ENCODE measurements at regions not wholly inside any gene's neighbourhood (a gene's known extent, or its start where the extent isn't known, plus 50 kb on each side); places are given as distances from the start of the nearest gene placed in this dataset.
A peak's percentile ranks its signal among the peaks of the same experiment; 100 is the strongest.

- no peak overlapping the region for H3K27ac ChIP-seq (ENCODE audit: low read length)
- peaks cover 8% of the 10 kb centered on the region for H3K4me1 ChIP-seq (ENCODE audit: control insufficient read depth, insufficient read depth, low read length)
- H3K4me3 ChIP-seq (ENCODE audit: low read length) = no peak overlapping the region
- H3K9me3 ChIP-seq (ENCODE audit: control insufficient read depth, low read depth, low read length) = no peaks in the 10 kb centered on the region
- H3K27me3 ChIP-seq (ENCODE audit: control insufficient read depth, insufficient read depth, low read length) = peaks cover 6% of the 10 kb centered on the region
- no peak for DNase-seq
- H3K36me3 ChIP-seq (ENCODE audit: control insufficient read depth, insufficient read depth, low read length) = no peaks in the 10 kb centered on the region
- WGBS (ENCODE audit: insufficient coverage, low lambda C conversion rate) = 84% methylated on average over 3 of the region's 4 CpGs
Measured at GRCh38 chr3:107239703-107240102, 137.5 kb upstream of the CCDC54 start.

GRCh38 chr3:107240183-107241091 lies 136.8 kb upstream of the CCDC54 start:
- Histone ChIP-seq H3K4me3 (ENCODE audit: low read length) (peak overlapping the region; percentile 71), H3K36me3 (ENCODE audit: control insufficient read depth, insufficient read depth, low read length) (no peaks in the 10 kb centered on the region), H3K9me3 (ENCODE audit: control insufficient read depth, low read depth, low read length) (no peaks in the 10 kb centered on the region), H3K27ac (ENCODE audit: low read length) (peak overlapping the region; percentile 21), H3K4me1 (ENCODE audit: control insufficient read depth, insufficient read depth, low read length) (peaks cover 8% of the 10 kb centered on the region), H3K27me3 (ENCODE audit: control insufficient read depth, insufficient read depth, low read length) (peaks cover 6% of the 10 kb centered on the region)
- no CpG with 5 or more reads among the region's 59 CpGs for WGBS (ENCODE audit: insufficient coverage, low lambda C conversion rate)
- DNase-seq = peak; percentile 59 to 67

GRCh38 chr3:107241217-107241616 lies 136.0 kb upstream of the CCDC54 start:
- Histone ChIP-seq H3K4me1 (ENCODE audit: control insufficient read depth, insufficient read depth, low read length) (peaks cover 8% of the 10 kb centered on the region), H3K27me3 (ENCODE audit: control insufficient read depth, insufficient read depth, low read length) (peaks cover 6% of the 10 kb centered on the region), H3K27ac (ENCODE audit: low read length) (no peak overlapping the region), H3K36me3 (ENCODE audit: control insufficient read depth, insufficient read depth, low read length) (no peaks in the 10 kb centered on the region), H3K9me3 (ENCODE audit: control insufficient read depth, low read depth, low read length) (no peaks in the 10 kb centered on the region), H3K4me3 (ENCODE audit: low read length) (peak overlapping the region; percentile 71)
- DNase-seq = peak in 1 of 2 donors; percentile 38
- no CpG with 5 or more reads among the region's 7 CpGs for WGBS (ENCODE audit: insufficient coverage, low lambda C conversion rate)

DNA sequence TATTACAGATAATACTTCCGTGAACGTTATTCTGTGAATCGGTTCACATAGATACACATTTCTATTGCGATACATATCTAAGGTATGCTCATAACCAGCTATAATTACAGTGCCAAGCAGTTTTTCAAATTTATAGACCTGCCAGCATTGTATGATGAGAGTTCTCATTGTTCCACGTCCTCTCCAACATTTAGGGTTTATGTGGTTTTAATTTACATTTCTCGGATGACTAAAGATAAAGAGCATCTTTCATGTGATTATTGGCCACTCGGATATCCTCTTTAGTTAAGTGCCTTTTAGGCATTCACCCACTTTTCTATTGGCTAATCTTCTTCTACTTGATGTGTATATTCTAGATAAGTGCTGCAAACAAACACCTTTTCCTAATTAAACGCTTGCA lies 134.7 kb upstream of the CCDC54 start:
- no peaks in the 10 kb centered on the region for H3K9me3 ChIP-seq (ENCODE audit: control insufficient read depth, low read depth, low read length)
- peaks cover 6% of the 10 kb centered on the region for H3K27me3 ChIP-seq (ENCODE audit: control insufficient read depth, insufficient read depth, low read length)
- no peaks in the 10 kb centered on the region for H3K36me3 ChIP-seq (ENCODE audit: control insufficient read depth, insufficient read depth, low read length)
- DNase-seq = no peak
- no peak overlapping the region for H3K27ac ChIP-seq (ENCODE audit: low read length)
- H3K4me1 ChIP-seq (ENCODE audit: control insufficient read depth, insufficient read depth, low read length) = peaks cover 8% of the 10 kb centered on the region
- H3K4me3 ChIP-seq (ENCODE audit: low read length) = no peak overlapping the region
- 85% methylated on average over 3 of the region's 8 CpGs for WGBS (ENCODE audit: insufficient coverage, low lambda C conversion rate)

- no peaks in the 10 kb centered on the region for H3K27me3 ChIP-seq (ENCODE audit: control insufficient read depth, insufficient read depth, low read length)
- H3K4me1 ChIP-seq (ENCODE audit: control insufficient read depth, insufficient read depth, low read length) = no peaks in the 10 kb centered on the region
- no peak overlapping the region for H3K27ac ChIP-seq (ENCODE audit: low read length)
- no peak for DNase-seq
- H3K36me3 ChIP-seq (ENCODE audit: control insufficient read depth, insufficient read depth, low read length) = no peaks in the 10 kb centered on the region
- no peaks in the 10 kb centered on the region for H3K9me3 ChIP-seq (ENCODE audit: control insufficient read depth, low read depth, low read length)
- H3K4me3 ChIP-seq (ENCODE audit: low read length) = no peak overlapping the region
- 100% methylated on average over 1 of the region's 2 CpGs for WGBS (ENCODE audit: insufficient coverage, low lambda C conversion rate)
Measured at GRCh38 chr3:107247116-107247515, 130.1 kb upstream of the CCDC54 start.

- no peak overlapping the region for H3K4me3 ChIP-seq (ENCODE audit: low read length)
- no peaks in the 10 kb centered on the region for H3K9me3 ChIP-seq (ENCODE audit: control insufficient read depth, low read depth, low read length)
- H3K27me3 ChIP-seq (ENCODE audit: control insufficient read depth, insufficient read depth, low read length) = no peaks in the 10 kb centered on the region
- no CpG with 5 or more reads among the region's 2 CpGs for WGBS (ENCODE audit: insufficient coverage, low lambda C conversion rate)
- H3K27ac ChIP-seq (ENCODE audit: low read length) = no peak overlapping the region
- no peaks in the 10 kb centered on the region for H3K4me1 ChIP-seq (ENCODE audit: control insufficient read depth, insufficient read depth, low read length)
- DNase-seq = no peak
- H3K36me3 ChIP-seq (ENCODE audit: control insufficient read depth, insufficient read depth, low read length) = no peaks in the 10 kb centered on the region
Measured at GRCh38 chr3:107249132-107249531, 128.1 kb upstream of the CCDC54 start.

GRCh38 chr3:107250221-107250620 lies 127.0 kb upstream of the CCDC54 start:
- H3K4me1 ChIP-seq (ENCODE audit: control insufficient read depth, insufficient read depth, low read length) = no peaks in the 10 kb centered on the region
- H3K27me3 ChIP-seq (ENCODE audit: control insufficient read depth, insufficient read depth, low read length) = no peaks in the 10 kb centered on the region

DNA sequence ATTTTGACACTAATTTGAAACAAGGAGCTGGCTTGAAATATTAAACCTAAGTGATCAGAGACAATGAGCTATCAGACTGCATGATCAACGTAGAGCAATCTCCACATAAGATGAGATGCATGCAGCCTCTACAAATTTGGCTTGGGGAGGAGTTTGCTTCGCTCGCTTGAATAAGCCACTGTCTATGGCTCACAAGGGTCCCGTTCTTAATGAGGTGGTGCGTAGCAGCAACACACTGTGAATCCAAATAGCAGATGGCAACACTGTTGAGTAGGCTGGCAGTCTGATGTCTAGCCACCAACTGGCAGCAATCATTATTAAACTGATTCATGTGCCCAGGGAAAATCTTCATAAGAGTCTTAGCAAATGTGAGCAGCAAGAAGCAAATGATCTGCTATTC lies 125.4 kb upstream of the CCDC54 start:
- Histone ChIP-seq H3K4me3 (ENCODE audit: low read length) (no peak overlapping the region), H3K36me3 (ENCODE audit: control insufficient read depth, insufficient read depth, low read length) (no peaks in the 10 kb centered on the region), H3K4me1 (ENCODE audit: control insufficient read depth, insufficient read depth, low read length) (no peaks in the 10 kb centered on the region), H3K27me3 (ENCODE audit: control insufficient read depth, insufficient read depth, low read length) (no peaks in the 10 kb centered on the region), H3K27ac (ENCODE audit: low read length) (no peak overlapping the region), H3K9me3 (ENCODE audit: control insufficient read depth, low read depth, low read length) (no peaks in the 10 kb centered on the region)
- WGBS (ENCODE audit: insufficient coverage, low lambda C conversion rate) = no CpG with 5 or more reads among the region's 5 CpGs
- DNase-seq = no peak

More at GRCh38 chr3:107250221-107250620, 127.0 kb upstream of the CCDC54 start:
- no peaks in the 10 kb centered on the region for H3K36me3 ChIP-seq (ENCODE audit: control insufficient read depth, insufficient read depth, low read length)
- no peaks in the 10 kb centered on the region for H3K9me3 ChIP-seq (ENCODE audit: control insufficient read depth, low read depth, low read length)
- no peak for DNase-seq
- no peak overlapping the region for H3K4me3 ChIP-seq (ENCODE audit: low read length)
- WGBS (ENCODE audit: insufficient coverage, low lambda C conversion rate) = no CpG with 5 or more reads among the region's 4 CpGs
- no peak overlapping the region for H3K27ac ChIP-seq (ENCODE audit: low read length)

DNA sequence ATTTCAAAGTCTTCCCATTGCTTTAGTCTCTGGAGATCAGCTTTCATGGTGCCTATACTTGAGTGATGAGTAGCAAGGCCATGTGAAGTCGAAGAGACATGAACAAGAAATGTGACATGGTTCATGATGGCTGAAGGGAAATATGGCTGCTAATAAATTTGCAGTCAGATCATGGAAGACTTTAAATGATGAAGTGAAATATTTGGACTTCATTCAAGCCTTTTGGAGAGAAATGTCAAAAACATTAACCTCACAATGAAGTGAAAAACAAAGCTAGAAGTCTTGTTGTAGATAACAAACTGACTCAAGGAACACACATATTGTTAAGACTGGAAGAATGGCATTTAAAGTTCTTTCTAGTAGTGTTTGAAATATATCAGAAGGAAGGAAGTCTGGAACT lies 120.3 kb upstream of the CCDC54 start:
- no peak for DNase-seq
- Histone ChIP-seq H3K27me3 (ENCODE audit: control insufficient read depth, insufficient read depth, low read length) (no peaks in the 10 kb centered on the region), H3K36me3 (ENCODE audit: control insufficient read depth, insufficient read depth, low read length) (no peaks in the 10 kb centered on the region), H3K4me1 (ENCODE audit: control insufficient read depth, insufficient read depth, low read length) (no peaks in the 10 kb centered on the region), H3K9me3 (ENCODE audit: control insufficient read depth, low read depth, low read length) (no peaks in the 10 kb centered on the region), H3K27ac (ENCODE audit: low read length) (no peak overlapping the region), H3K4me3 (ENCODE audit: low read length) (no peak overlapping the region)
- 0% methylated on average over 1 of the region's 1 CpG for WGBS (ENCODE audit: insufficient coverage, low lambda C conversion rate)

- Histone ChIP-seq H3K36me3 (ENCODE audit: control insufficient read depth, insufficient read depth, low read length) (no peaks in the 10 kb centered on the region), H3K9me3 (ENCODE audit: control insufficient read depth, low read depth, low read length) (no peaks in the 10 kb centered on the region), H3K27me3 (ENCODE audit: control insufficient read depth, insufficient read depth, low read length) (no peaks in the 10 kb centered on the region), H3K27ac (ENCODE audit: low read length) (no peak overlapping the region), H3K4me3 (ENCODE audit: low read length) (no peak overlapping the region), H3K4me1 (ENCODE audit: control insufficient read depth, insufficient read depth, low read length) (no peaks in the 10 kb centered on the region)
- DNase-seq = peak; percentile 9 to 40
- WGBS (ENCODE audit: insufficient coverage, low lambda C conversion rate) = no CpG with 5 or more reads among the region's 1 CpG
Measured at GRCh38 chr3:107258300-107258699, 118.9 kb upstream of the CCDC54 start.

GRCh38 chr3:107260207-107260606 lies 117.0 kb upstream of the CCDC54 start:
- H3K27me3 ChIP-seq (ENCODE audit: control insufficient read depth, insufficient read depth, low read length) = no peaks in the 10 kb centered on the region
- WGBS (ENCODE audit: insufficient coverage, low lambda C conversion rate) = 100% methylated on average over 1 of the region's 1 CpG
- H3K4me3 ChIP-seq (ENCODE audit: low read length) = no peak overlapping the region
- no peaks in the 10 kb centered on the region for H3K36me3 ChIP-seq (ENCODE audit: control insufficient read depth, insufficient read depth, low read length)
- no peak overlapping the region for H3K27ac ChIP-seq (ENCODE audit: low read length)
- DNase-seq = no peak
- H3K9me3 ChIP-seq (ENCODE audit: control insufficient read depth, low read depth, low read length) = no peaks in the 10 kb centered on the region
- no peaks in the 10 kb centered on the region for H3K4me1 ChIP-seq (ENCODE audit: control insufficient read depth, insufficient read depth, low read length)
